ENCODE measurements at regions not wholly inside any gene's neighbourhood (a gene's known extent, or its start where the extent isn't known, plus 50 kb on each side); places are given as distances from the start of the nearest gene placed in this dataset.

- no peak for TF ChIP-seq POLR2A (IDR thresholded peaks at IDR 0.05)
- no peak for TF ChIP-seq CTCF (IDR thresholded peaks at IDR 0.05)
Observed at GRCh38 chr2:180910831-180911665, 69.4 kb upstream of the UBE2E3 start.

Measured in lower leg skin (tissue), 3 donors.